Heart left ventricle (tissue), 13 donors: ENCODE measurements at regions not wholly inside any gene's neighbourhood (a gene's known extent, or its start where the extent isn't known, plus 50 kb on each side); places are given as distances from the start of the nearest gene placed in this dataset.

Source experiments
- POLR2A ChIP-seq, 2 donors: fragments of 450-650 bp; IDR thresholded peaks; one replicate each; pipeline ENCODE4 v1.6.1; 2017; ENCODE audit warnings: antibody characterized with exemption in 2 of 2, mild to moderate bottlenecking in 2 of 2, moderate library complexity in 2 of 2
- TF ChIP-seq, protein P1 (sequence below), 12 donors: fragments of 200-600 bp; sonication (generic) in 4 of 12; IDR thresholded peaks; one replicate each; pipeline versions ENCODE4 v1.5.0 to v1.8.0; 2018 to 2022; ENCODE audit warnings: antibody characterized with exemption in 12 of 12, mild to moderate bottlenecking in 5 of 12
- donor health status: ischemic (EF 13 %, LVEDD 7.1; RV severe dilation, severe dysfunction).
- donor health status: DM: no; HTN: yes; CAD: no.
- donor health status: DM: no; HTN: no; CAD: no.
- donor health status: ischemic (EF 25% LVEDD 6.9; RV normal size, moderate dysfunction).
- donor health status: ischemic (EF 25% LVEDD 5.7; RV mildly dilated, moderate dysfunction).
- donor health status: ischemic (EF 35%, LVEDD 5.7; RV mildly dilated, moderate dysfunction).
- donor health status: nonischemic (EF 11% LVEDD 7.7; RV severe dilation, severe dysfunction).
- donor health status: DM: yes; HTN: yes; CAD: no.
- donor health status: PGD.
- donor health status: ischemic (EF 29% LVEDD 5.4; RV normal size, mild dysfunction).
- donor health status: nonischemic (EF 23%, LVEDD 6.1; RV moderate dilation, normal function).

DNA sequence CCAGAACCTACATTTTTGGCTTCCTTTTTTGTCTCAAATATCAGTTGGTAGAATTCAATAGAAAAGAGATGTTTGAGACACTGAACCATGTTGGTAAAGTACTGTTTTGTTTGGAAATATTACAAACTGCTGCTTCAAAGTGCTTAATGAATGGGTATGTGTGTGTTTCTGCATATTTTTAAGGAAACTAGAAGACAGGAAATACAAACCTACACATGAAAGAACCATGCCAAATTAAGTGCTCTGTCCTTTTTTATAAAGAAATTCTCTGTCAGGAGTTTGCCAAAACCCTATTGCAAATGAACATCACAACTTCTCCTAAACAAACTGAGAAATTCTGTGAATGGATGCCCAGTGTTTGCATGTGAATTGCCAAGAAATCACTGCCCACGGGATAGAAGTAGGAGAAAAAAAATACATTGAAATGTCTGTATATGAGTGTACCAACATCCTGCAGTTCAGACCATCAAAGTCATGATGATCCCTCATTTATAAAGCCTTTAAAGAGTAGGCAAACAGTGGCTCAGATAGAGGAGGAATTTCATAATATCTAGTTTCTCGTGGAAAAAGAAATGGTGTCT is 69.6 kb upstream of the RND3 start:
- TF ChIP-seq, protein P1, sequence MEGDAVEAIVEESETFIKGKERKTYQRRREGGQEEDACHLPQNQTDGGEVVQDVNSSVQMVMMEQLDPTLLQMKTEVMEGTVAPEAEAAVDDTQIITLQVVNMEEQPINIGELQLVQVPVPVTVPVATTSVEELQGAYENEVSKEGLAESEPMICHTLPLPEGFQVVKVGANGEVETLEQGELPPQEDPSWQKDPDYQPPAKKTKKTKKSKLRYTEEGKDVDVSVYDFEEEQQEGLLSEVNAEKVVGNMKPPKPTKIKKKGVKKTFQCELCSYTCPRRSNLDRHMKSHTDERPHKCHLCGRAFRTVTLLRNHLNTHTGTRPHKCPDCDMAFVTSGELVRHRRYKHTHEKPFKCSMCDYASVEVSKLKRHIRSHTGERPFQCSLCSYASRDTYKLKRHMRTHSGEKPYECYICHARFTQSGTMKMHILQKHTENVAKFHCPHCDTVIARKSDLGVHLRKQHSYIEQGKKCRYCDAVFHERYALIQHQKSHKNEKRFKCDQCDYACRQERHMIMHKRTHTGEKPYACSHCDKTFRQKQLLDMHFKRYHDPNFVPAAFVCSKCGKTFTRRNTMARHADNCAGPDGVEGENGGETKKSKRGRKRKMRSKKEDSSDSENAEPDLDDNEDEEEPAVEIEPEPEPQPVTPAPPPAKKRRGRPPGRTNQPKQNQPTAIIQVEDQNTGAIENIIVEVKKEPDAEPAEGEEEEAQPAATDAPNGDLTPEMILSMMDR (IDR thresholded peaks at IDR 0.05): no peak
- TF ChIP-seq POLR2A (IDR thresholded peaks at IDR 0.05): no peak
